WI38 (cell line): ENCODE measurements at regions not wholly inside any gene's neighbourhood (a gene's known extent, or its start where the extent isn't known, plus 50 kb on each side); places are given as distances from the start of the nearest gene placed in this dataset.

Source experiments
- H3K4me3 ChIP-seq: 2 replicates; pipeline ENCODE4 v1.5.1; 2011; ENCODE audit warnings: low read depth, mild to moderate bottlenecking, control low read depth, low read length
- TF ChIP-seq, protein P1 (sequence below): IDR thresholded peaks from 2 replicates; pipeline ENCODE4 v1.5.1; 2012; ENCODE audit warnings: low read depth, mild to moderate bottlenecking, control low read depth, low read length

DNA sequence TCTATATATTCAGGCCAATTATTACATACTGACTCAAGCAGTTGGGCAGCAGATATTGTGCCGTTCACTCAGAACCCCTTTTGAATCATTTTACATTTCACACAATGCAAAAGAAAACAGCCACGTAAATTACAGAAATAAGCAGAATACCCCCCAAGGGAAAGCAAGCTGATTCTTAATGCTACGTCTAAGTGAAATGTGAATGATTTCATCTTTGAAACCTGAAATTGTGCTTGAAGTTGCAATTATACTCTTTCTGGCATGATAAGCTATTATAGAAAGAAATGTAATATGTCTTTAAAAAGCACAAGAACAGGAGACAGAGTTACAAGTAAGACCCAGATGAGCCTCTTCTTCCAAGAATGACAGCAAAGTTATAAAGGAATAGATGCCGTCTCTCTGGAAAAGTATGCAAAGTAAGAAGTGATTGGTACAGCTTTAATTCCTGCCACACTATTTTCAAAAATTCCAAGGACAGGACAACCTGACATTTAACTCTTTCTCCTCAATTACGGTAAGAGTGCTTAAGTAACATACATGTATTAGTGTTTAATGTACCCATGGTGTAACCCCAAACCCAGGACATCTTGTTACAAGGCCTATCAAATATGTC is 891.5 kb upstream of the ADGRL2 start:
- TF ChIP-seq, protein P1, sequence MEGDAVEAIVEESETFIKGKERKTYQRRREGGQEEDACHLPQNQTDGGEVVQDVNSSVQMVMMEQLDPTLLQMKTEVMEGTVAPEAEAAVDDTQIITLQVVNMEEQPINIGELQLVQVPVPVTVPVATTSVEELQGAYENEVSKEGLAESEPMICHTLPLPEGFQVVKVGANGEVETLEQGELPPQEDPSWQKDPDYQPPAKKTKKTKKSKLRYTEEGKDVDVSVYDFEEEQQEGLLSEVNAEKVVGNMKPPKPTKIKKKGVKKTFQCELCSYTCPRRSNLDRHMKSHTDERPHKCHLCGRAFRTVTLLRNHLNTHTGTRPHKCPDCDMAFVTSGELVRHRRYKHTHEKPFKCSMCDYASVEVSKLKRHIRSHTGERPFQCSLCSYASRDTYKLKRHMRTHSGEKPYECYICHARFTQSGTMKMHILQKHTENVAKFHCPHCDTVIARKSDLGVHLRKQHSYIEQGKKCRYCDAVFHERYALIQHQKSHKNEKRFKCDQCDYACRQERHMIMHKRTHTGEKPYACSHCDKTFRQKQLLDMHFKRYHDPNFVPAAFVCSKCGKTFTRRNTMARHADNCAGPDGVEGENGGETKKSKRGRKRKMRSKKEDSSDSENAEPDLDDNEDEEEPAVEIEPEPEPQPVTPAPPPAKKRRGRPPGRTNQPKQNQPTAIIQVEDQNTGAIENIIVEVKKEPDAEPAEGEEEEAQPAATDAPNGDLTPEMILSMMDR: no peak
- no peak overlapping the region for H3K4me3 ChIP-seq

DNA sequence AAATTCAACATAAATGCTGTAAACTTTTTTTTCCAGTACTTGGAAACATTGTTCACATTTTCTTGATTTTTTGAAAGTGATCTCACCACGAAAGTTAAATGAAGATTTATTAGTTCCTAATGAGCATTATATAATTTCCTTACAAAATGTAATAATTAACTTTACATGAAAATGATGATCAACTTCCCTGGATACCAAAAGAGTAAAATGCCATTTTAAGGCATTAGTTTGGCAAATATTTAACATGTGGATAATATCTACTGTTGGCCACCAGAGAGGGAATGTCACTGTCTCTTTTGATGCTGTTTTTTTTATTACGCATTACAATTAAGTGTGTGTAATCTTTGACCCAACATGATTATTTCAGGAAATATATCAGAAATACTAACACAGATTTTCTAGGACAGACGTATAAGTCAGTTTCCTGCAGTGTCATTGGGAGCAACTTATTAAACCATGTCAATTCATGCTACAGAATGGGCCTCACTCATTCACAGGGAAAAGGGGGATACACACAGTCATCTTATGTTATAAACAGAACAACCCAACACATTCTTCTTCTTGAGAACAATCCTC is 903.9 kb upstream of the ADGRL2 start:
- TF ChIP-seq, protein P1: no peak

DNA sequence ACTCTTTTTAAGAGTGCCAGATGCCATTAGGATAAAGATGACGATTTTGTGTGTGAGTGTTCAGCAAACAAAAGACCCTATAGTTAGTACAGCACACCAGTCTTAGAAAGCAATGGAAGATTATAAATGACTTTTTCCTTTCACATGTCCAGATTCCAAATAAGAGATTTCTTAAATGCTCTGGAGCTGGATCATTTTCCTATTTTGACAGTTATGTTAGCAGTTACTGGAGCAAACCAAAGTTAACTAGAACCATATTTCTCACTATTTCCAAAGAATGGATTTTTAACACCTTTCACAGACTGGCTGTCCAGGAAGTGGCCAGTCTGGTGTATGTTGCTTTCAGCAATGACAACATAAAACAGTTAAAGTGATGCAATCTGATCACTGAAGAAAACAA is 905.8 kb upstream of the ADGRL2 start:
- TF ChIP-seq, protein P1: no peak
- H3K4me3 ChIP-seq: no peak overlapping the region

More for the DNA sequence above, 903.9 kb upstream of the ADGRL2 start:
- H3K4me3 ChIP-seq: no peak overlapping the region

DNA sequence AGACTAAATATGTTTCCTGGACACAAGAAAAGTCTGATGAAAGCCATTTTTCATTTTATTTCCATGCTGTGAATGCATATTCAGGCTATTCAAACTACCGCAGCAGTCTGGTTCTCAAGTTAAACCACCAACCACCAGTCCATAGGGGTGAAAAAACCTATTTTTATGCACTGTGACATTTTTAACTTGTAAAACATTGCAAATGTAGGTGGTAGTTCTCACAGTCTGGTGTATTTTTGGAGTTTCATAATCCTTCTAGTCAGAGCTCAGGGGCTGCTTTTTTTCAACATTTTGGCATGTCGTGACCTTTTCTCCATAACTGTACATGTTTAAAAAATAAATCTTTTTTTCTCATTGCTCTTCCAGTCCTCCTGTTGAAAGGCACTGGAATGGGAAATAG is 907.6 kb upstream of the ADGRL2 start:
- no peak overlapping the region for H3K4me3 ChIP-seq
- TF ChIP-seq, protein P1: no peak

DNA sequence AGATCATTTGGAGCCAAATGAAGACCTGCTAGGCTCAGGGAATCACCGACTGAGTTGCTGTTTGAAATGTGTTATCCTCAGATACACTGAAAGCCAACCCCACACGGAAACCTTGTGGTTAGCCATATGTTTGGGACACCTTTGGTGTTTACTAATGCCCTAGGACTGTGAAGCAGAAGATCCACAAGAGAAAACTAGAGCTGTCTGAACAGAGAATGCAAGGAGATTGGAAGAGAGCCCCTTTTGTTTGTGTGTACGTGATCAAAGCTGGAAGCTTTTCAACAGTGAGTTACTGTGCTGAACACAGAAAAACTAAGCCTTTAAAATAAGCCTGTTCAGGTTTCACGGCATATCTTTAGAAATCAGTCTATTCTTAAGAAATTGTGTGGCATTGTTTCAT is 908.2 kb upstream of the ADGRL2 start:
- TF ChIP-seq, protein P1: no peak
- H3K4me3 ChIP-seq: no peak overlapping the region

DNA sequence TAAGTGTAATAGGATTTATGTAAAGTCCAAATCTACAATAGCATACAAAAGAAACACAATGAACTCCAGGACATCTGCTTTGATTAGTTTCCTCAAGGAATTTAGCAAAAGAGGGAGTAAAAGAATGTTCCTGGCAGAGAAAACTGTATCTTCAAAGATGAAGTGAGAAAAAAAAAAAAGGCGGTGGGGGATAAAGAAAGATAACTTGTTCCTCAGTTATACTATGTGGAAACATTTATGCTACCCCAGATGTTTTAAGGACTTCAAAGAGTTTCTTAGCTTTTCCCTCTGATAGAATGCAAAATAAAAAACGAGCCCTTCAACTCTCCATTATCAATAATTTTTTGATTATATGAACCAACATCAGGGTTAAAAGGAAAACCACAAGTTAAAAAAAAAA is 908.9 kb upstream of the ADGRL2 start:
- H3K4me3 ChIP-seq: no peak overlapping the region
- TF ChIP-seq, protein P1: no peak

DNA sequence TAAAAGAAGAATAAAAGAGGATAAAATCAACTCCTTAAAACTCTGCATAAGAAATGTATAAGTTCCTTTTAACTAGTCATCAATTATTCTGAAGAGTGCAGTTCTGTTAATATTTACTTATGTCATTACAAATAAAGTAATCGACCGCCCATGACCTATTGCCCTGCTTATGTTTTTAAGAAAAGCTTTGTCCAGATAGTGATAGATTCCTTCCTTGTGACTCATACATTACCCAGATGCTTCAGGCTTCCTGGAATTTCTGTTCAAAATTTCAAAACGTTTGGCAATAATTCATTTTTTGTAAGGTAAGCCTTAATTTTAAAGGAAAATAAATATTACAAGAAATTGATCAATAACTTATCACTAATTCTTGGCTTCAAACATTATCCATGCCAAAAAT is 918.2 kb upstream of the ADGRL2 start:
- H3K4me3 ChIP-seq: no peak overlapping the region
- TF ChIP-seq, protein P1: no peak
